Left colon (tissue), 2 donors: ENCODE measurements at regions not wholly inside any gene's neighbourhood (a gene's known extent, or its start where the extent isn't known, plus 50 kb on each side); places are given as distances from the start of the nearest gene placed in this dataset.
"Not testable (repeated sequence)": the region's sequence is repeated elsewhere in the genome, so short reads cannot be mapped to it uniquely, and the experiment has no call there.

Experiments
- ATAC-seq: fragments of 200-7000 bp; cut with Tn5 transposase; one replicate; pipeline ENCODE4 v1.9.1; 2020; ENCODE audit warnings: mild to moderate bottlenecking, moderate library complexity
- DNase-seq, 2 donors: peaks; one replicate each; pipeline ENCODE4 v3.0.0-alpha.2; 2020
- intact Hi-C, 2 donors: fragments of 100-400 bp; cut with DNase I in 1 of 2; cut with micrococcal nuclease in 1 of 2; formaldehyde crosslinking; loops; one replicate each; pipeline versions ENCODE4 v1.11.2 to v1.14.0; 2022; cut with DNase I, micrococcal nuclease
- donor health status: DM: no; HTN: no; CAD: no.
- donor health status: DM: yes; HTN: yes; CAD: no.

- DNase-seq, intact Hi-C loops, ATAC-seq: not testable (repeated sequence)
These were observed 155.3 kb downstream of the TMEM121 start for GRCh38 chr14:105681606-105682185.

- intact Hi-C loops, ATAC-seq, DNase-seq: not testable (repeated sequence)
These were observed 156.1 kb downstream of the TMEM121 start for GRCh38 chr14:105682442-105682841.

- ATAC-seq (no peak), DNase-seq (no peak)
- intact Hi-C loops: no loop called here
These were observed 156.7 kb downstream of the TMEM121 start for GRCh38 chr14:105682956-105683570.

- intact Hi-C loops, ATAC-seq, DNase-seq: not testable (repeated sequence)
These were observed 157.7 kb downstream of the TMEM121 start for GRCh38 chr14:105684056-105684455.

GRCh38 chr14:105684597-105684996, 158.2 kb downstream of the TMEM121 start:
- ATAC-seq, intact Hi-C loops, DNase-seq: not testable (repeated sequence)

GRCh38 chr14:105685003-105685402, 158.6 kb downstream of the TMEM121 start:
- ATAC-seq: no peak
- intact Hi-C loops: no loop called here
- no peak for DNase-seq

- ATAC-seq, DNase-seq, intact Hi-C loops: not testable (repeated sequence)
These were observed 159.2 kb downstream of the TMEM121 start for GRCh38 chr14:105685605-105686004.

- DNase-seq, intact Hi-C loops: not testable (repeated sequence)
- peak; percentile 40 for ATAC-seq
These were observed 159.7 kb downstream of the TMEM121 start for GRCh38 chr14:105686050-105686449.

- DNase-seq, intact Hi-C loops: not testable (repeated sequence)
- ATAC-seq: peak; percentile 21
These were observed 160.2 kb downstream of the TMEM121 start for GRCh38 chr14:105686462-105687170.

GRCh38 chr14:105687171-105688022, 161.0 kb downstream of the TMEM121 start:
- DNase-seq, ATAC-seq, intact Hi-C loops: not testable (repeated sequence)

- intact Hi-C loops, DNase-seq, ATAC-seq: not testable (repeated sequence)
These were observed 161.6 kb downstream of the TMEM121 start for GRCh38 chr14:105688023-105688351.

GRCh38 chr14:105688664-105689221, 162.4 kb downstream of the TMEM121 start:
- DNase-seq, intact Hi-C loops, ATAC-seq: not testable (repeated sequence)

GRCh38 chr14:105689722-105690121, 163.3 kb downstream of the TMEM121 start:
- no peak for ATAC-seq

GRCh38 chr14:105690671-105691070, 164.3 kb downstream of the TMEM121 start:
- intact Hi-C loops: no loop called here
- no peak for DNase-seq
- ATAC-seq: no peak

More at GRCh38 chr14:105689722-105690121, 163.3 kb downstream of the TMEM121 start:
- intact Hi-C loops: no loop called here
- no peak for DNase-seq

- intact Hi-C loops, ATAC-seq, DNase-seq: not testable (repeated sequence)
These were observed 165.1 kb downstream of the TMEM121 start for GRCh38 chr14:105691321-105692109.

- intact Hi-C loops, DNase-seq, ATAC-seq: not testable (repeated sequence)
These were observed 165.8 kb downstream of the TMEM121 start for GRCh38 chr14:105692110-105692685.

- intact Hi-C loops: no loop called here
- ATAC-seq: no peak
These were observed 168.6 kb downstream of the TMEM121 start for GRCh38 chr14:105694961-105695360.

More at GRCh38 chr14:105694961-105695360, 168.6 kb downstream of the TMEM121 start:
- DNase-seq: no peak
